GM04503 (cell line): ENCODE measurements at regions not wholly inside any gene's neighbourhood (a gene's known extent, or its start where the extent isn't known, plus 50 kb on each side); places are given as distances from the start of the nearest gene placed in this dataset.
A peak's percentile ranks its signal among the peaks of the same experiment; 100 is the strongest.
"Not testable (repeated sequence)": the region's sequence is repeated elsewhere in the genome, so short reads cannot be mapped to it uniquely, and the experiment has no call there.

Experiments used
- DNase-seq: peaks from one replicate; pipeline ENCODE4 v3.0.0-alpha.2; 2012; ENCODE audit warnings: low read depth

DNA sequence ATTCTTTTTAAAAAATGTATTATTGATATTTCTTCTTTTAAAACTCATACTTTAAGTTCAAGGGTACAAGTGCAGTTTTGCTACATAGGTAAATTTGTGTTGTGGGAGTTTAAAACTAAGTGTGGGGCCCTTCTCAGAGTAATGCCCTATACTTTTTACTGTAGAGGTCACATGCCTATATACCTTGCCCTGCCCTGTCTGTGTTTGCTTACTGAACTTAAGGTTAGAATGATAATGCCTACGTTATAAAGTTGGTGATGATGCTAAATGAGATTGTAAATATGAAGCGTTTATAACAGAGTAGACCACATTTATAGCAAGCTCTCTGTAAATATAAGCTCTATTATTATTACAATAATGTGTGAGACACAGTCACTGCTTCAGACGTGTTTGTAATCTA lies 261.9 kb downstream of the RASSF9 start:
- no peak for DNase-seq

DNA sequence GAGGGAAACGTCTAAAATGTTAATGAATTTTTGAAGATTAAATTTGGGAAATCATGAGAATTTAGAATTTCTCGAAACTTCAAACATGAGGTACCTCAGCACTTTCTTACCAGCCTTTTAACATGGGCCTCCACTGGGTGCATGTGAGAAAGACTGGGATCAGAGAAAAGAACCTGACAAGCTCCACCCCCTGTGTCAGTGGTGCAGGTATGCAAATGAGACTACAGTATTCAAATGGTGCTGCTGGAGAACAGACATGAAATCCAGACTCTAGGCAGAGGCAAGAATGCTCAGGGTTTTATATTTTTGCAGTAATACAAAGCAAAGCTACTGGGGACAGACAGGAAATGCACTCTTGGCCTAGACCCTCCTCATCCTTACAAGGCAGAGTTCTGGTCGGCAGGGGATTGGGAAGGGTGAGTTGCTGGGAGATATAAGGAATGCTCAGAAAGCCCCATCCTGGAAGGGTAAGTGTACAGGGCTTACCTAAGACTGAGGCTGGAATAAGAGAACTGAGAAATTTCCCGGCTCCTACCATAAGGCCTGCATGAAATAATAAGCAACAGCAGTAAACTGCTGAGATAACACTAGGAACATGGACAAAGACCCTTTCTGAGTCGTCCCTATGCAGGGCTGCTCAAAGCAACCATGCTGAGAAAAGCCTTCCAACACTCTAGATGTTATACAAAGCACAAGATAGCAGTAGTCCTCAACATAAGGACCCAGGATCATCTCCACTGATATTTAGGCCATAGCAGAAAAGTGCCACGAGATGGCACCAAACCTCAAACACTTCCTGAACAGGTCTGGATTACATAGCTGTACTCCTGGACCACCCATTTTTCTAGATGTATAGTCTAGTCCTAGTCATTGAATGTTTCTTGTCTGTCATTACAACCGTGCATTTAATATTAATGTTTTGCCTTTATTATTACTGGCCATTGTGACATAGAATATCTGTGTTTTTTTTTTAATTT lies 260.8 kb downstream of the RASSF9 start:
- peak; percentile 17 for DNase-seq

- DNase-seq = no peak
Observed at GRCh38 chr12:85580562-85581168, 255.5 kb downstream of the RASSF9 start.

DNA sequence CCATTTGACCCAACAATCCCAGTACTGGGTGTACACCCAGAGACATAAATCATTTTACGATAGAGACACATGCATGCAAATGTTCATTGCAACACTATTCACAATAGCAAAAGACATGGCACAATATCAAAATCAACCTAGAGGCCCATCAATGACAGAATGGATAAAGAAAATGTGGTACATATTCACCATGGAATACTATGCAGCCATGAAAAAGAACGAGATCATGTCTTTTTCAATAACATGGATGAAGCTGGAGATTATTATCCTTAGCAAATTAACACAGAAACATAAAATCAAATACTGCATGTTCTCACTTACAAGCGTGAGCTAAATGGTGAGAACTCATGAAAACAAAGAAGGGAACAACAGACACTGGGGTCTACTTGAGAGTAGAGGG lies 249.1 kb downstream of the RASSF9 start:
- no peak for DNase-seq

DNA sequence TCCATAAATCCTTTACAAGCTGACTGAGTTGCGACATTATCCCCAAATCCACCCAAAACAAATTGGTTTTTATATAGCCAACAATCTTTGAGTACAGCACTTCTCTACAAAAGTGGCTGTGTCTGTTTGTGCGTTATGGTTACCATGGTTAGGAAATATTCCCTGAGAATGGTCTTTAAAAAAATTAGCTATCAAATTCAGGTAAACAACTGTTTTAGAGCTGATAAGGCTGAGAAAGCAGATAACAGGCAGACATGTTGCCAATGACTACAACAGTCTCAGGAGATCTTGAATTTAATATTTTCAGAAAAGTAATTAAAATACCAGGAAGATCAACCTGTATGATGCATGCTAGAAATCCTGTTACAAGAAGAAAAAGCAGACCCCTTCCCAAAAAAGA lies 248.0 kb downstream of the RASSF9 start:
- no peak for DNase-seq

GRCh38 chr12:85600841-85601240 lies 235.4 kb downstream of the RASSF9 start:
- no peak for DNase-seq

- DNase-seq = no peak
Observed at GRCh38 chr12:85603556-85603955, 232.7 kb downstream of the RASSF9 start.

- no peak for DNase-seq
Observed at GRCh38 chr12:85606455-85606854, 229.8 kb downstream of the RASSF9 start.

GRCh38 chr12:85609778-85610177 lies 226.4 kb downstream of the RASSF9 start:
- no peak for DNase-seq

DNA sequence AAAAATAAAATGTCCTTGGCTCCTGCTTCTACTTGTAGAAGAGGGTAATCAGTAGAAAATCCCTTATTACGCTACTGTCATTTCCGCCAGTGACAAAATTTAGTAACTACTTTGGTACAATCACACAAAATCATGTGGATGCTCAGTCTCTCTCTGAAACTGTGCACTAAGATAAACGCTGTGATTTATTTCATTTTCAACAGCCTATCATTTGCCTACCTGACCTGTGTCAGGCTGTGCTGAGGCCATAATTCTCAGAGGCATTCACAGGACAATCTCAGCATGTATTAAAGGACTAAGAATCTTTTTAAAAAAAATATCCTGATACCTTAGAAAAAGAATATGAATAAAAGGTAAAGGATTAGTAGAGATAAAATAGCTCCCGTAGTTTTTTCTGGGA lies 226.0 kb downstream of the RASSF9 start:
- no peak for DNase-seq

DNA sequence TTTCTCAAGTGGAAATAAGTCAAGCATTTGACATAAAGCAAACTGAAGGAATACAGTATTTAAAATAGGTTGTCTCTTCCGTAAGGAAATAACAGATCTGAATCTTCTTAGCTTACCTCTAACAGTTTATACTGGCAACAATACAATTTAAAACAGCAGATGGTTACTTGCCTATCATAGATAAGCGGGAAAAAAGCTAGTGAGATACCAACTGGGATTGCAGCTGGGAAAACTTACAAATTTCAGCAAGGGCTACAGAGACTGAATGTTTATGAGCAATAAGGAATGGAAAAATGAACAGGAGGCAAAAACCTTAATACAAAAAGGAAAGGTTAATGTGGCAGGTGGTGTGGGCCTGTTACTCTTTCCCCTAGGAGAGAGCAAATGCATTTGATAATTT lies 220.0 kb downstream of the RASSF9 start:
- DNase-seq = no peak

DNA sequence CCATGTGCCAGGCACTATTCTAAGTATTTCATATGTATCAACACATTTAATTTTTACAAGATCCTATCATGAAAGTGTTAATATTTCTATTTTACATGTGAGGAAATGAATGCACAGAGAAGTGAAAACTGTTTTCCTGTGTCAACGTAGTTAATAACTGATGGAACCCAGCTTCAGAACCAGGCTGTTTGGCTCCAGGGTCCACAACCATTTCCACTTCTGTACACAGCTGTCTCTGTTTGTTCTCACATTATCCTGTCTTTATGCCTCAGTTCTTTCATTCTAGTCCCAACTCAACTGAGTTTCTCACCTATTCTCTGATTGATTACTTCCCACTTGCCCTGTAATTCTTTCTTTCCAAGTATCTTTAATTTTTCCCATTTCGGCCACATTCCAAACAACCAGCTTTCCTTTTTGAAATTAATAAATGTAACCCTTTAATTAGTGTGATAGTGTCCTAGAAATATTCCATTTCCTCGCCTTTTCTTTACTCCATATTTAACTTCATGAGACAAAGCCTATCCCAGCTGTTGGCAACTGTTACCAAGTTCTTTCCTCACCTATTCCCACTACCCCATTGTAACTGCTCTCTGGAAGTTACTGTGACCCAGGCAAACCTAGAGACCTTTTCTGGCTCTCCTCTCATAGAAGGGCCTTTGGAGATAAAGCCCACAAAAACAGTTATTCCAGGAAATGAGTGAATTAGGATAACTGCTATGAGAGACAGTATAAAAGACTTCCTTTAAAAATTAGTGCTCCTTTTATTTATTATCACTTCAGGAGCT lies 218.7 kb downstream of the RASSF9 start:
- DNase-seq = no peak

GRCh38 chr12:85621041-85621440 lies 215.2 kb downstream of the RASSF9 start:
- DNase-seq = no peak

DNA sequence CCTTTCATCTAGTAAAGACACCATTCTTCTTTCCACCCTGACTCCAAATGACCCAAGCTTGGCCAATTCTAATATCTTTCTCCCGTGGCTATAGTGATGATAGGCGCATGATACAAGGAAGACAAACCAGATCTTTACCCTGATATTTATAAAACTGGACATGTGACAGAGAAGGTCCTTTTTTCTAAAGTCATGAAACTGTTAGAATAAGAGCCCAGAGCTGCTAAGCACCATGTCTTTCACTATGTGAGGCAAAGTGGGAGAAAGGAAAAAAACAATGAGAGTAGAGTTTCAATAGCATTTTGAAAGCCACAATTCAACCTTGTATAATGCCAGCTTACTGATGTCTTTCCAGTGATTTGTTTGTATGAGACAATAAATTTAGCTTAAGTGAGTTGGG lies 212.4 kb downstream of the RASSF9 start:
- DNase-seq = no peak

GRCh38 chr12:85625467-85625866 lies 210.7 kb downstream of the RASSF9 start:
- DNase-seq = no peak

GRCh38 chr12:85626001-85626783 lies 210.0 kb downstream of the RASSF9 start:
- DNase-seq = peak; percentile 27

GRCh38 chr12:85626784-85627171 lies 209.4 kb downstream of the RASSF9 start:
- no peak for DNase-seq

- peak; percentile 21 for DNase-seq
Observed at GRCh38 chr12:85627584-85627983, 208.6 kb downstream of the RASSF9 start.

DNA sequence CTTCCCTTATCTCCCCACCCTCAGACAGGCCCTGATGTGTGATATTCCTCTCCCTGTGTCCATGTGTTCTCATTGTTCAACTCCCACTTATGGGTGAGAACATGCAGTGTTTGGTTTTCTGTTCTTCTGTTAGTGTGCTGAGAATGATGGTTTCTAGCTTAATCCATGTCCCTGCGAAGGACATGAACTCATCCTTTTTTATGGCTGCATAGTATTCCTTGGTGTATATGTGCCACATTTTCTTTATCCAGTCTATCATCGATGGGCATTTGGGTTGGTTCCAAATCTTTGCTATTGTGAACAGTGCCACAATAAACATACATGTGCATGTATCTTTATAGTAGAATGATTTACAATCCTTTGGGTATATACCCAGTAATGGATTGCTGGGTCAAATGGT lies 207.6 kb downstream of the RASSF9 start:
- not testable (repeated sequence) for DNase-seq

GRCh38 chr12:85630851-85631250 lies 205.4 kb downstream of the RASSF9 start:
- DNase-seq = no peak

GRCh38 chr12:85632390-85632789 lies 203.8 kb downstream of the RASSF9 start:
- DNase-seq = no peak

DNA sequence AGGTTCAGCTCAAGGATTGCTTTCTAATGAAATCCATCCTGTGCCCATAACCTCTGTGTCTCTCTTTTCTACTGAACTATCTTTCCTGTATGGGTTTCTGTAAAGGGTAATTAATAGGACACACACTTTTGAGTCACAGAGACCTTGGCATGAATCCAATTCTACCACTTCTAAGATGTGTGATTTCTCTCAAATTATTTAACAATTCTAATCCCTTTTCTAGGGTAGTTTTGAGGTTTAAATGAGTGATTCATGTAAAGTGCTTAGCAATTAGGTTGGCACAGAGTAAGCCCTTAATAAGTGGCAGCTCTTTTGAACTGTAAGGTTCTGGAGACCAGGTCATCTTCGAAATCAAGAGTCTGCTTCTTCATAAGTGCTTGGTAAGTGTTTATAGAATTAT lies 202.7 kb downstream of the RASSF9 start:
- no peak for DNase-seq
